NCI-H345 (cell line): ENCODE measurements at regions not wholly inside any gene's neighbourhood (a gene's known extent, or its start where the extent isn't known, plus 50 kb on each side); places are given as distances from the start of the nearest gene placed in this dataset.
A peak's percentile ranks its signal among the peaks of the same experiment; 100 is the strongest.

Source experiments
- DNase-seq: peaks from one replicate; lab custom pipeline; 2025; lab: John Stamatoyannopoulos, UW

GRCh38 chr10:128498378-128498730, 372.1 kb upstream of the MKI67 start:
- DNase-seq: no peak

DNA sequence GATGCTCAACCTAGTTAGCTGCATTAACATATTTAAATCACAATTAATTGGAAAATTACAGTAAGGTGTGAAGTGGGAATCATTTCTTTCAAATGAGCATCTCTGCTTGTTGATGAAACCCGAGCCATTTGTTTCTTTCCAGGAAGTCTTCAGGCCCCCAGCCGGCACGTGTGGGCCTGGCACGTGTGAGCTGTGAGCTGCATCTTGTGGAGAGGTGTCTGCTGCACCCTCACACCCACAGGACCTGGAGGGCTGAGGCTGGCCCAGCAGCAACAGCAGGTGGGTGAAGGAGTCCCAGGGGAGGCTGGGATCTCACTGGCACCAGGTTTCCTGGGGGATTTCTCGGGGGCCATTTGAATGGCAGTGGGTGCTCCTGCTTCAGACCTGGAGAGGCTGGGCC, 372.5 kb upstream of the MKI67 start:
- DNase-seq: no peak

GRCh38 chr10:128499486-128499885, 373.3 kb upstream of the MKI67 start:
- DNase-seq: no peak

GRCh38 chr10:128499956-128500355, 373.7 kb upstream of the MKI67 start:
- DNase-seq: no peak

DNA sequence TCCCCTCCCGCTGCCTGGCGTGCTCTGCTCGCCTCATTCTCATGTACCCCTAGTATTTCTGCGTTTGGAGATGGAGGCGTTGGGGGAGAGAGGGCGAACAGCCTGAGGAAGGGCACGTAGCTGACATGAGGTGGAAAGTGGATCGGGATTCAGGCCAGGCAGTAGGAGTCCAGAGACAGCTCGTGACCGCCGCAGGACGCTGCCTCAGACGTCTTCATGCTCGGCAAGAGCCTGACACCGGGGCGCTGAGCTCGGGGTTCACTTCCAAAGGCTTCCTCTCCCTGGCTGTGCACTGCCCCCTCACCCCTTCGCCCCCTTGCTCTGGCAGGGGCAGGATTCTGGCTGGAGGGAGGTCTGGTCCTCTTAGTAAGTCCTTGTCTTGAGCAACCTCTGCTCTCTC, 374.4 kb upstream of the MKI67 start:
- DNase-seq: no peak

GRCh38 chr10:128505346-128505745, 379.1 kb upstream of the MKI67 start:
- no peak for DNase-seq

DNA sequence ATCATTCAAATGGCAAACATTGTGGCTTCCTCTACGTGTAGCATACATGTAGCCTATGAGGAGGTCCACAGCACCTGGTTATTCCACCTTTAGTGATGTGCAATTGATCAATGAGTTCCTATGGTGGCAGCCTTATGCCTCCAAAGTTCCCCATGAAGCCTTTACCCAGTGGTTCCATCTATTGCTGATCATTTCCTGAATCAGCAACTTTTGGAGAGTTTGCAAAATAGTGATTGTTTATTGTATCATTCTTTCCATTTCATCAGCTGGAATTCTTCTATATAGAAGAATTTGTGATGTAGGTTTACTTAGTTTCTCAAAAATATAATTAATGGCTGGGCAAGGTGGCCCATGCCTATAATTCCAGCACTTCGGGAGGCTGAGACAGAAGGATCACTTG, 380.2 kb upstream of the MKI67 start:
- no peak for DNase-seq

DNA sequence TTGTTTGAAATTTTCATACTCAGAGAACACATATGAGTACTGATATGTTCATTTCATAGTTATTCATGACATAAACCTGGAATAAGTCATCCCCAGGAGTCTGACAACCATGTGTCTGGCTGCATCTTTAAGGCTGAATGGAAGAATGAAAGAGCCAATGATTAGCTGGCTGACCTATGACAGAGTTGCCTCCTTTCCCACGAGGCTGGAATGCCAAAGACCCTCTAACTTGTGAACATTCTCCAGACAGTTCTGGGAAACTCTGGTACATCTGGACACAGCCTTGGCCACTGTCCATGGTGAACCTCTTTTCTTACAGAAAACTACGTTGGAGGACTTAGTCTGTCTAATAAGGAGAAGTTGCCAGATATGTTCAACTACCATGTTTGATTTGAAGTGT, 380.8 kb upstream of the MKI67 start:
- no peak for DNase-seq

DNA sequence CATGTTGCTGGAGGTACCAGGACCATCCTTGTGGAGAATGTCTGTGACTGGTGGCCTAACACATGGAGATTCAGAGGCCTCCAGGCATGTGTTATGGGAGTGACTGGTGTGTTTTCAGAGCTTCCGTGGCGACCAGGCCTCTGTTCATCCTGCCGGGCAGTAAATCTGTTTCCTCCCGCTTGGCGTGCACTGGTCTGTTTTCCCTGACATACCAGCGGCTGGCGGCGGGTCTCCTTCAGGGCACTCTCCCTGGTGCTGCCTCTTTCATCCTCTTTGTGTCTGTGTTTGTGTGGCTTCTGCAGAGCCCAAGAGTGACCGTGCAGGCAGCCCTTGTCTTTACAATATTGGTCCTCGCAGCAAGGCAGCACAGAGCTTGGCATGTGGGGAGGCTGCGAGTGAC, 385.1 kb upstream of the MKI67 start:
- DNase-seq: no peak

DNA sequence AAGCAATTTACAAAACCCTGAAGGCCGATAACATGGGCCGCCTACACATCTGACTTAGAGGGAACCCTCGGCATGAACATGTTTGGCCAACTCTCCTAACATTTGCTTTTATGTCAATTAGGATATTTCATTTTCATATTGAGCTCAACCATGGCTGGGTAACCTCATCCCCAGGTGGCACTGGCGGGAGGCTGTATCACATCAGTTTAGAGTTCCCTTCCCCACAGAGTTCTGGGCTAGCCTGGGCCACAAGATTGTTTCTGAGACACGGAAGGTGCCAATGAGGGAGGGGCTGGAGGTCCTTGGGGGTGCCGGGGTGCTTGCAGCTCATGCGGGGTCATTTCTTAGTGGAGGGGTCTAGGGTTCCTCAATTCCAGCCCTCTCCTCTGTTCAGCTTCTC, 386.5 kb upstream of the MKI67 start:
- DNase-seq: no peak

- DNase-seq: no peak
These were observed 388.3 kb upstream of the MKI67 start for GRCh38 chr10:128514536-128514935.

DNA sequence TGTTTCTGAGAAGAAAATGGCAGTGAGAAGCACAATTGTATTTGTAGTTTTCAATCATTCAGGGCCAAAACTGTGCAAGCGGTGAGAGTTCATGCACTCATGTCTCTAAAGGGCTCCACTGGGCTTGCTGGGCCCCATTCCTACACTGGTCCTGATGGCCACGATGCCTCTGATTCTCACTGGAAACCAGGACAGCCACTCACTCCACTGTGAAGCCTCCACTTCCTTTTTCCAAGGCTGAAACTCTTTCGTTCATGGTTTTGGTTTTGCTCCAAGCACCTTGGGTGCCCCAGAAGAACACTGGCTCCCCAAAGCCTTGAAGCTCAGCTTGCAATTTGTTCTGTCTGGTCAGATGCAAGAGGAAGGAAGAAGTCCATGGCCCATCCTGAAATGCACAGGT, 390.0 kb upstream of the MKI67 start:
- no peak for DNase-seq

- DNase-seq: no peak
These were observed 390.9 kb upstream of the MKI67 start for GRCh38 chr10:128517167-128517566.

- no peak for DNase-seq
These were observed 391.8 kb upstream of the MKI67 start for GRCh38 chr10:128518000-128518399.

GRCh38 chr10:128519581-128519980, 393.4 kb upstream of the MKI67 start:
- no peak for DNase-seq

DNA sequence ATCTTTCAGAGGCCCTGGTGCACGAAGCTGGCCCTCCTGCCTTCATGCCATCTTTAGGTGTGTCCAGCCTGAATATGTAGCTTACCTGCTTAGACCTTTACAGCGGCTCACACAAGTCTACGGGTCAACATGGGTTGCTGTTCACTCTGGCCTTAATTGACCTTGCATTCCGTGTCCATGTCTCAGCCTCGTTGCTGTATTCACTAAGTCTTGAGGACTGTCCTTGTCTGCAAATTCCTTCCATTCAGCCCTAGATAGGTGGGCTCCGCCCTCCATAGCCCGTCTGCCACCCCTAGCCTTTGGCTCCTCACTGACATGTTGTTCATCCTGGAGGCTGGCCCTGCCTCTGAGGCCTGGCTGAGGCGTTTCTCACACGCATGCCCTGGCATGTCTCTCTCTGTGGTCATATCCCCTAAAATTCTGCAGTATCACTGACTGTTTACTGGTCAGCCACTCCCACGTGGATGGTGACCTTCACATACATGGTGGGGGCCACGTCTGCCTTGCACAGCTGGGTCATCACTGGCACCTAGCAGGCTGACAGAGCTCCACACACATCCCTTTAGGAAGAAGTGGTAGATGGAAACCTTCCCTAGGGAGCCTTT, 394.1 kb upstream of the MKI67 start:
- DNase-seq: no peak

- no peak for DNase-seq
These were observed 396.5 kb upstream of the MKI67 start for GRCh38 chr10:128522551-128523308.

DNA sequence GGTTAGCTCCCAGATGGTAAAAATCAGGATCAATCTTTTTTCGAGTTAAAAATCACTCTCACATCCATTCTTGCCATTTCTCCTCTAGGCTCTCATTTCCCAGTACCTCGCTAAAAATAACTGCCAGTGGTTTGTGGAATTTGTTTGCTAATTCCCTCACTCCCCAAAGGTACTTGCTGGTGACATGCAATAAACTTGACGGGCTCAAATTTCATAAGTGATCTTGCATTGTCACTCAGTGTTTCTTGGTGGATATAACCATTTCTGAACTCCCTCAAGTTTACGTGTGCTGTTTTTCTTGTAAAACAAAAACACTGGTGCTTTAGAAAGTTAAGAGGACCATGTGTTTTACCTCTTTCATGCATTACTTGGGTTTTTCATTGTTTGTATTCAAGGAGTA, 399.2 kb upstream of the MKI67 start:
- DNase-seq: no peak

GRCh38 chr10:128525936-128526335, 399.7 kb upstream of the MKI67 start:
- no peak for DNase-seq

GRCh38 chr10:128526791-128527375, 400.7 kb upstream of the MKI67 start:
- DNase-seq: peak; percentile 94

DNA sequence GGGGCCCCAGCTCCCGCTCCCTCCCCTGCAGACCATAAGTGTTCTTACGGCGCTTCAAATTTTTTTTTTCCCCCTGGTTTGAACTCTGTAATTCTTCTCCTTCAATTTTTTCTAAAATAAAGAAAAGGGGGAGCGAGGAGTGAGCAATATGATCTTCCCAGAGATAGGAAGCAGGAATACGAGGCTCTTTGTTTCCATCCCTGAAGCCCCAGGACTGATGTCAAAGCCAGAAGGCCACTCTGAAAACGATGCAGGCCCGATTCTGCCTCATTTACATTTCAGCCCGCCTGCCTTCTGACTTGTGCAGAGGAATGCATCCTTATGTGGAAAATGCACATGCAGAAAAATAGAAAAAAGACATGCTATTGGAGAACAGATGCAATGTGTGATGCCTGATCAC, 401.5 kb upstream of the MKI67 start:
- no peak for DNase-seq

- DNase-seq: no peak
These were observed 401.9 kb upstream of the MKI67 start for GRCh38 chr10:128528167-128528566.

- DNase-seq: no peak
These were observed 402.6 kb upstream of the MKI67 start for GRCh38 chr10:128528781-128529180.

DNA sequence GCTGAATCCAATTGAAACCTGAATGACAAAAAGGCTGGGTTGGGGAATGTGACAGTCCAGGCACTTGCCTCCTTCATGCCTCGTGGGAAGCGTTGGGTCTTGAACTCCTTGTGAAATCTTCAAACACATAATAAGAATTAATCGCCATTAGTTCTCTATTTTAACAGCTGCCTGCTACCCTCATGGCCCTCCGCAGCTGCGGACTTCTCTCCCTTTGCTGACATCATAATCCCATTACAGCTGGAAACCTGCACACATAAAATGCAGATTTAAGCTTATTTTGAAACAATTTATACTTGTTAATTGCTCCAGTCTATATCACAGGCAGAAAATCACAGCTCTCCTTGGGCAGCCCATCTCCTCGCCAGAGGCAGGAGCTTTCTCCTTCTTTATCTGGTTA, 403.0 kb upstream of the MKI67 start:
- no peak for DNase-seq
